HT1080 (cell line): ENCODE measurements at regions not wholly inside any gene's neighbourhood (a gene's known extent, or its start where the extent isn't known, plus 50 kb on each side); places are given as distances from the start of the nearest gene placed in this dataset.

Experiments
- DNase-seq: peaks from one replicate; pipeline ENCODE4 v3.0.0-alpha.2; 2015; ENCODE audit warnings: low read depth

DNA sequence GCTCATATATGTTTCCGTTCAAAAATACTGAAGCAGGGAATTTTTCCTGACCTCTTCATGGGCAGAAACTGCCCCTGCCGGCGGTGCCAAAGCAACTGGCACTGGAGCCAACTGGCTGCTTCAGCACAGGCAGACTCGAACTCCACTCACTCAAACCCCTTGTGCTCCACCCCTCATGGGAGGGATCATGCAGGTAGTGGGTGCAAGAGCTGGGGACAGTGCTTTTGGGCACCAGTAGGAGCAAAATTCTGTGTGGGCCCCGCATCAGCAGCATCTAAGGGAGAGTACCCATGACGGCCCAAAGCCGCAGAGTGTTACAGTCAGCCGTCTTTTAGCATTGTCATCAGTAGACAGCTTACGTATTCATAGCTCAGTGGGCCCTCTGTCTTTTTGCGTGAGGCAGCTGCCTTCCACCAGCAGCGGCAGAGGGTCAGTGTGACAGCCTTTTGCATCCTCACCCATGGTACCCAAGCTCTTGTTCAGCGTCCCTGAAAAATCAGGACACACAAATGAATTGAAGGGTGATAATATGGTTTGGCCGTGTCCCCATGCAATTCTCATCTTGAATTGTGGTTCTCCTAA lies 393.8 kb downstream of the SLITRK6 start:
- no peak for DNase-seq

DNA sequence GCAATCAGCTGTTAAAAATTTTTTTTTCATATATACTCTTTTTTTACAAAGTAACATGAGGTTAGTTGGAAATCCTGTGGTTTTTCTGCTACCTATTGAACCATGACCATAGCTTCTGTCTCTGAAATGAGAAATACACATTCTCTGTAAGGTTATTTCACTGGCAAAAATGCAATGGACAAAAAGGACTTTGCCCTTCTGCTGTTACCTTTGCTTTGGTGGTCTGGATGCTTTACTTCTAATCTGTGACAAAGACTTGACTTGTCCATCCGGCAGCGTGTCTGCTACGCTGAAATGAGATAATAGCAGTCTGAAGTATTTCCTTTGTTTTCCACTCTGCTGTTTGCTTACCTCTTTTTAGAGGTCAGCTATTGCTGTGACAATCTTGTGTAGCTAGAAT lies 412.8 kb downstream of the SLITRK6 start:
- DNase-seq: no peak

GRCh38 chr13:85383291-85383690 lies 415.9 kb downstream of the SLITRK6 start:
- DNase-seq: no peak

DNA sequence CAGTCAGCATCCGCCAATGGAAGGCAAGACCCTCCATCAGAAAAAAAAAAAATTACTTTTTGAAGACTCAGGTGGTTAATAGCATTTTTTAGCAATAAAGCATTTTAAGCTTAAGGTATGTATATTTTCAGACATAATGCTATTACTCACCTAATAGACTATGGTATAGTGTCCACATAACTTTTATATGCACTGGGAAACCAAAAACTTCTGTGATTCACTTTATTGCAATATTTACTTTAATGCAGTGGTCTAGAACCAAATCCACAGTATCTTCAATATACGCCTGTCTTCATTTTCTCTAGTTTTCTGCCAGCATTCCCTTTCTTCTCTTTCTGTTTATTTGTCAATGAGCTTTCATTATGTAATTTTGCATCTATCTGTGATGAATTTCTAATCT lies 418.1 kb downstream of the SLITRK6 start:
- DNase-seq: no peak

- DNase-seq: no peak
Observed at GRCh38 chr13:85379991-85380390, 419.2 kb downstream of the SLITRK6 start.

DNA sequence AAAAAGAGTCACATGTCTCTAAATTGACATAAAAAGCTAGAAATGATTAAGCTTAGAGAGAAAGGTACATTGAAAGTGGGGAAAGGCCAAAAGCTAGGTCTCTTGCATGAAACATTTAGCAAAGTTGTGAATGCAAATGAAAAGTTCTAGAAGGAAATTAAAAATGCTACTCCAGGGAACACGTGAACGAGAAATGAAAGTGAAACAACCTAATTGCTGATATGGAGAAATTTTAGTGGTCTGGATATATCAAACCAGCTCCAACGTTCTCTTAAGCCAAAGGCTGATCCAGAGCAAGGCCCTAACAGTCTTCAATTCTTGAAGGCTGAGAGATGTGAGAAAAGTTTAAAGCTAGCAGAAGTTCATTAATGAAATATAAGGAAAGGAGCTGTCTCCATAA lies 419.8 kb downstream of the SLITRK6 start:
- peak; percentile 47 for DNase-seq

GRCh38 chr13:85377783-85378182 lies 421.4 kb downstream of the SLITRK6 start:
- peak; percentile 20 for DNase-seq

- DNase-seq: no peak
Observed at GRCh38 chr13:85373322-85373721, 425.9 kb downstream of the SLITRK6 start.

GRCh38 chr13:85371254-85371653 lies 428.0 kb downstream of the SLITRK6 start:
- DNase-seq: no peak

- no peak for DNase-seq
Observed at GRCh38 chr13:85368686-85369085, 430.5 kb downstream of the SLITRK6 start.

DNA sequence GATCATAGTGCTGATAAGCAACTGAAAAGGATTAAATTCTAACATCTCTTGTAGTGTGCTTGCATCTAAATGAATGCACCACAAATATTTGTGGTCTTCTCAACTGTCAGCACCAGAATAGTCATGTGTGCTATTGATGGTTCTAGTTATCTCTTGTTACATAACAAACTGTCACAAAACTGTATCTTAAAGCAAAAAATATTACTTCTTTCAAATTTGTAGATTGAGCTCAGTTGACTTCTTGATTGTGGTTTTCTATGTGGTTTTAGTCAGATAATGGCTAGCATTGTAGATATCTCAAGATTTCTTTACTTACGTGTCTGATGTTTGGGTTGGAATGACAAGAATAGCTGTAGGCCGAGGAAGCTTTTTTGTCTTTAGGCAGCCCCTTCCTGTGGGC lies 431.3 kb downstream of the SLITRK6 start:
- DNase-seq: no peak

- DNase-seq: no peak
Observed at GRCh38 chr13:85366759-85367417, 432.3 kb downstream of the SLITRK6 start.

DNA sequence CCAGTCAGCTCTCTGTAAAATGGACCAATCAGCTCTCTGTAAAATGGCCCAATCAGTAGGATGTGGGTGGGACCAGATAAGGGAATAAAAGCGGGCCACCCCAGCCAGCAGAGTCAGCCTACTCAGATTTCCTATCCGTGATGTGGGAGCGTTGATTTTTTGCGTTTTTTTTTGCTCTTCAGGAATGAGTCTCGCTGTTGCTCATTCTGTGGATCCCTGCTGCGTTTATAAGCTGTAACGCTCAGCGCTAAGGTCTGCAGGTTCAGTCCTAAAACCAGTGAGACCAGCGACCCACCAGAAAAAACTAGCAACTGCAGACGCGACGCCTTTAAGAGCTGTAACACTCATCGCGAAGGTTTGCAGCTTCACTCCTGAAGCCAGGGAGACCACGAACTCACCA lies 435.7 kb downstream of the SLITRK6 start:
- DNase-seq: no peak

DNA sequence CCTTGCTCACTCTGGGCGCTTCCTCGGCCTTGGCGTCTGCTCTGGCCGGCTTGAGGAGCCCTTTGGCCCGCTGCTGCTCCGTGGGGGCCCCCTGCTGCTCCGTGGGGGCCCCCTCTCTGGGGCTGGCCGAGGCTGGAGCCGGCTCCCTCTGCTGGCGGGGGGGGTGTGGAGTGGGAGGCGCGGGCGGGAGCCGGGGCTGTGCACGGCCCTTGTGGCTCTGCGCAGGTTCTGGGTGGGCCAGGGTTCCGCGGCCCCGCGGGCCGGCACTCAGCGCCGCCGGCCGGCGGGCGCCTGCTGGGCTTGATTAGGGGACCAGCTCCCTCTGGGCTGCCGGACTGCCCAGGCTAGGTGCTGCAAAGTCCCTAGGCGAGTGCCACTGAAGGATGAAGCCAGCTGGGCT lies 436.2 kb downstream of the SLITRK6 start:
- no peak for DNase-seq

GRCh38 chr13:85347251-85347650 lies 452.0 kb downstream of the SLITRK6 start:
- peak; percentile 51 for DNase-seq

GRCh38 chr13:85334187-85334586 lies 465.0 kb downstream of the SLITRK6 start:
- DNase-seq: no peak

- no peak for DNase-seq
Observed at GRCh38 chr13:85333506-85334020, 465.7 kb downstream of the SLITRK6 start.

- no peak for DNase-seq
Observed at GRCh38 chr13:85332615-85333014, 466.6 kb downstream of the SLITRK6 start.

DNA sequence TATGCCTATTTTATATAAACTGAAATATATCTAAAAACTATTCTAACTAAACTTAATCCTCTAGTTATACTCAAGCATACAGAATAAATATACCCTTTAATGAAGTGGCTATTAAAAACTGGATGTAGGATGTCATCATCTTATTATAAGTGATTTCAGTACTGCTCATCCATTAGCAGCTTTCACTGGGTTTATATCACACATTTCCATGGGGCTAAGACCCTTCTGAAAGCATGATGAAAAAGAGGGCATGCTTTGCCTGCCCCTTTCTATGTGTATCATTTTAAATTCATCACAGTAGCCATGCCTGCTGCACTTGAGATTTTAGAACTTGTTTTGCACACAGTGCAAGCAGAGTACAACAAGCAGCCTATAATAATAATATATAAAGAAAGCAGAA lies 477.5 kb downstream of the SLITRK6 start:
- no peak for DNase-seq

DNA sequence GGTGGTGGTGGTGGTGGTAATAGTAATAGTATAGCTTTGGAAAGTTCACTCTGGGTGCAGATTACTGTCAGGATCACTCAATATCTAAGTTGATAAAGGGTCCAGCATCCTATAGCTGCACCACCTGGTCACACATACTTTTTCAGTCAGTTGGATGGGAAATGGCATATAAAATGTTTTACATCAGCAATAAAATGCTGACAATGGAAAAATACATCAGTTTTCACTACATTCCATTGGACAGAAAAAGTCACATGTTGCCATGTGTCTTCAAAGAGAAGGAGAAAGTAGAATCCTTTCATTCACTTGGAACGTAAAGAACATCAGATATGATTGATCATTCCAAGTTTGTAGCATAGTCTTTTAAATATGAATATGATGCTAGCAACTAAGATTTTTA lies 481.4 kb downstream of the SLITRK6 start:
- DNase-seq: no peak

DNA sequence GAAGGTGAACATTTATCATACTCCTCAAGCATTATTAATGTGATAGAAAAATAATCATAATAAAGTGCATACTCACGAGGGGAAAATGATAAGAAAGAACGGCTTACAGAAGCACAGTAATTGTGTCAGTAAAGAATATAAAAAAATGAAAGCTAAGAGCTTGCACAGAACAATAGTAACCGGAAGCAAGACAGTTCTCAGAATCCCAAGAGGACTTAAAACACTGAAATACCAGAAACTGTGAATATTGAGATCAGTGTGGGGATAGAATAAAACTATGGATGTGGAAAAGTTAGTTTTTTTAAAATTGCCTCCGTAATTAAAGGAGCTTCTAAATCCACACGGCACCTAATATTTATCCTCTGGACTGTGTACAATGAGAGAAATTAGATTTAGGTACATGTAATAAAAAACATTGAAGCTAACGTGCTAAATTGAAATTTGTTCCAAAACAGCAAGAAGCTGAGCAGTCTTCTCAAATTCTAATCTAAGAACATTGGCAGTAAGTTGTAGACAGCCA lies 482.7 kb downstream of the SLITRK6 start:
- DNase-seq: no peak

- DNase-seq: no peak
Observed at GRCh38 chr13:85314686-85315085, 484.5 kb downstream of the SLITRK6 start.
